Naive B cell (primary cell): ENCODE measurements at regions not wholly inside any gene's neighbourhood (a gene's known extent, or its start where the extent isn't known, plus 50 kb on each side); places are given as distances from the start of the nearest gene placed in this dataset.
"Not testable (repeated sequence)": the region's sequence is repeated elsewhere in the genome, so short reads cannot be mapped to it uniquely, and the experiment has no call there.

ENCODE experiments used
- ATAC-seq, 2 donors: fragments of 150-1000 bp; cut with Tn5 transposase; 2 replicates each; pipeline ENCODE4 v1.10.0; 2021; ENCODE audit warnings: low read depth in 2 of 2, mild to moderate bottlenecking in 2 of 2, moderate library complexity in 2 of 2
- DNase-seq: peaks from one replicate; pipeline ENCODE4 v3.0.0; 2022
- H3K27ac Mint-ChIP-seq, 6 donors: one replicate each; pipeline ENCODE4 v1.8.0; 2020 to 2022; ENCODE audit warnings: mild to moderate bottlenecking in 6 of 6, mixed read lengths in 6 of 6, moderate library complexity in 5 of 6, inconsistent platforms in 2 of 6
- H3K27me3 Mint-ChIP-seq, 3 donors: one replicate each; pipeline ENCODE4 v1.8.0; 2021 to 2022; ENCODE audit warnings: mixed read lengths in 3 of 3, mild to moderate bottlenecking in 1 of 3
- H3K36me3 Mint-ChIP-seq, 2 donors: one replicate each; pipeline ENCODE4 v1.8.0; 2020 to 2022; ENCODE audit warnings: mixed read lengths in 2 of 2, inconsistent platforms in 1 of 2, mild to moderate bottlenecking in 1 of 2
- H3K4me1 Mint-ChIP-seq, 3 donors: one replicate each; pipeline ENCODE4 v1.8.0; 2020 to 2022; ENCODE audit warnings: mixed read lengths in 3 of 3, inconsistent platforms in 1 of 3, mild to moderate bottlenecking in 1 of 3, moderate library complexity in 1 of 3
- H3K4me3 Mint-ChIP-seq, 8 donors: one replicate each; pipeline ENCODE4 v1.8.0; 2020 to 2022; ENCODE audit warnings: mild to moderate bottlenecking in 8 of 8, mixed read lengths in 8 of 8, moderate library complexity in 8 of 8, inconsistent platforms in 2 of 8
- H3K9me3 Mint-ChIP-seq, 7 donors: one replicate each; pipeline ENCODE4 v1.8.0; 2020 to 2022; ENCODE audit warnings: mixed read lengths in 7 of 7, mild to moderate bottlenecking in 5 of 7, inconsistent platforms in 2 of 7, moderate library complexity in 1 of 7

GRCh38 chrX:110951472-110952269 lies 144.3 kb upstream of the PAK3 start:
- DNase-seq, result no peak
- no peak for ATAC-seq
- Mint-ChIP-seq H3K36me3 (no peaks in the 10 kb centered on the region), H3K9me3 (peaks cover 0 to 4% (median 0%) of the 10 kb centered on the region in 7 donors), H3K27me3 (peaks cover 0 to 9% (median 0%) of the 10 kb centered on the region in 3 donors), H3K27ac (no peak overlapping the region), H3K4me1 (no peaks in the 10 kb centered on the region), H3K4me3 (no peak overlapping the region)

DNA sequence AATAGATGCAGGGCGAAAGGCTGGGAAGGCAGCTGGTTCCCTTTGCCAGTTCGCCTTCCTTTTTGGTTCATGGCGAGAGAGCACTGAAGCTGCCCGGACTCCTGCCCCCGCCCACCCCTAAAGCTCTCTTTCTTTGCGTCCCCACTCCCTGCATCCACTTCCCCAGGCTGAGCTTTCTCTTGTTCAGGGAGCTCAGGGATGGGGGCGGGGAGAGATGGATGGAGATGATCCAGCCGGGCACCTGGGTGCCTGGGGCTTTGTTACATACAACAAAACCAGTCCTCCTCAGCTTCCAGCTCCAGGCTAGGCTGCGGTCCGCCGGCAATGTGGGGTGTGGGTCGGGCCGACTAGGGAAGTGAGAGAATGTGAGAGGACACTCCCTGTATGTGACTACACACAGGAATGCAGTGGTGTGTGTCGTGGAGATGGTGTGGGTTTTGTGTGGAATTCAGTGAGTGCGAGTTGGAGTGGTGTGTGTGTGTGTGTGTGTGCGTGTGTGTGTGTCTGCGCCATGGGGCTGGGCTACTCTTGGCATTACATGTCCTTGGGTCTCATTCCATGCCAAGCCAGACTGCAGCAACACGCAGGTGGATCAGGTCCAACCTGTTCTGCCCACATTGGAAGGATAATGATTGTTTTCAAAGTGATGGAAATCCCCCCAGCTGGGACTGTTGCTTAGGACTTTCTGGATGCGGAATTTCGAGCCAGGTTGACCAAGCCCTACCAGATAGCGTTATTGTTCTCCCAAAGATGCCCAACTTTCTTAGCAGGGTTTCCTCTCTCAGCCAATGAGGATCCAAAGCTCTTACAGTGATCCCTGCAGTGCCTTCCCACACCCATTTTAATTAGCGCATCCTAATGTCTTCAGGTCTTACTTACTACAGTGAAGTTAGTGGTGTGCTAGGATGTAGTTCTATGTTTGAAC lies 149.4 kb upstream of the CHRDL1 start:
- no peak overlapping the region for H3K27ac Mint-ChIP-seq
- no peak for ATAC-seq
- H3K4me3 Mint-ChIP-seq, result no peak overlapping the region
- DNase-seq, result no peak
- H3K27me3 Mint-ChIP-seq, result peaks cover 11 to 27% (median 25%) of the 10 kb centered on the region in 3 donors
- H3K4me1 Mint-ChIP-seq, result no peaks in the 10 kb centered on the region
- no peaks in the 10 kb centered on the region for H3K36me3 Mint-ChIP-seq
- H3K9me3 Mint-ChIP-seq, result peaks cover 0 to 6% (median 3%) of the 10 kb centered on the region in 7 donors

- Mint-ChIP-seq H3K9me3 (peaks cover 0 to 6% (median 3%) of the 10 kb centered on the region in 7 donors), H3K4me1 (no peaks in the 10 kb centered on the region), H3K27me3 (peaks cover 11 to 27% (median 25%) of the 10 kb centered on the region in 3 donors), H3K36me3 (no peaks in the 10 kb centered on the region), H3K27ac (no peak overlapping the region), H3K4me3 (no peak overlapping the region)
- ATAC-seq (no peak), DNase-seq (no peak)
Measured at GRCh38 chrX:110944311-110944750, 148.7 kb upstream of the CHRDL1 start.

- Mint-ChIP-seq H3K9me3 (peaks cover 0 to 6% (median 0%) of the 10 kb centered on the region in 7 donors), H3K27ac (no peak overlapping the region), H3K27me3 (peaks cover 11 to 27% (median 25%) of the 10 kb centered on the region in 3 donors), H3K4me1 (no peaks in the 10 kb centered on the region), H3K36me3 (no peaks in the 10 kb centered on the region), H3K4me3 (no peak overlapping the region)
- ATAC-seq, result no peak
- DNase-seq, result no peak
Measured at GRCh38 chrX:110941906-110942305, 146.3 kb upstream of the CHRDL1 start.

GRCh38 chrX:110938977-110939732 lies 143.5 kb upstream of the CHRDL1 start:
- no peaks in the 10 kb centered on the region for H3K36me3 Mint-ChIP-seq
- H3K4me3 Mint-ChIP-seq, result no peak overlapping the region
- no peak overlapping the region for H3K27ac Mint-ChIP-seq
- DNase-seq, result no peak
- H3K9me3 Mint-ChIP-seq, result peaks cover 0 to 5% (median 0%) of the 10 kb centered on the region in 7 donors
- no peak for ATAC-seq
- no peaks in the 10 kb centered on the region for H3K4me1 Mint-ChIP-seq
- H3K27me3 Mint-ChIP-seq, result peaks cover 0 to 10% (median 7%) of the 10 kb centered on the region in 3 donors

GRCh38 chrX:110924871-110925270 lies 129.3 kb upstream of the CHRDL1 start:
- Mint-ChIP-seq H3K9me3 (peaks cover 0 to 15% (median 5%) of the 10 kb centered on the region in 7 donors), H3K4me3 (no peak overlapping the region), H3K27ac (no peak overlapping the region), H3K27me3 (peaks cover 0 to 13% (median 0%) of the 10 kb centered on the region in 3 donors), H3K36me3 (peaks cover 5 to 7% of the 10 kb centered on the region in 2 donors), H3K4me1 (no peaks in the 10 kb centered on the region)
- DNase-seq (no peak), ATAC-seq (no peak)

DNA sequence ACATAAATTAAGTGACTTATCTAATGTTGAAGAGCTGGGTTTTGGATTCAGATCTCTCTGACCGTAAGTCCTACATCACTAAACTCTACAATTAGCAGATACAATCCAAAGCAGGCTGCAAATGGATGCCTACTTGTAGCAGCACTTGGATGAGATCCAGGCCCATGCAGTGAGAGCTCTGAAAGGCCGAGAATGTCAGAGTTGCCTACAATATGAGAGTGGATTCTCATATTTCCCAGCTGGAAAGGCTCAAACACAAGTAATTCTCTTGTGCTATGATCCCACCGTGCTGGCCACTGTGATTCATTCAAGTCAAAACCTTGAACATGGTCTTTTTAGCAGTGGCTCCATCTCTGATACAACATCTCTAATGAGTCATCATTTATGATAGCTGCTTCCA lies 125.4 kb upstream of the CHRDL1 start:
- H3K9me3 Mint-ChIP-seq, result peaks cover 0 to 2% (median 0%) of the 10 kb centered on the region in 7 donors
- peaks cover 0 to 13% (median 0%) of the 10 kb centered on the region in 3 donors for H3K27me3 Mint-ChIP-seq
- H3K27ac Mint-ChIP-seq, result no peak overlapping the region
- no peaks in the 10 kb centered on the region for H3K4me1 Mint-ChIP-seq
- H3K36me3 Mint-ChIP-seq, result no peaks in the 10 kb centered on the region
- ATAC-seq (no peak), DNase-seq (no peak)
- no peak overlapping the region for H3K4me3 Mint-ChIP-seq

DNA sequence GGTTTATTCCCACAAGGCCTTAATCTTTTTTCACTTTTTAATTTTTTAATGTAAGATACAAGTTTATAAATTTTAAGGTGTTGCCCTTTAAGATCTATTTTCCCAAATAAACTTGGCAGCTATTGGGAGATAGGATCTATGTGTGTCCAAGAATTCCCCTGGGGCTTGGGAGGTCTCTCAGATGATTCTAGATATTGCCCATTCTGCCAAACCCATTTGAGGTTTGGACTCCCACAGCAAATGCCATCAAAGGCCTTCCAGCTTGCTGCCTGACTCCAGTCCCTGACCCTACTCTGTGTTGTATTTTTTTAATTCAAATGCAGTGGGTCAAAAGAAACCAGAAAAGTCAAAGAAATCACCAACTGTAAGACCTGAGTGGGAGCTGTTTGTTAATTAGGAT lies 120.0 kb upstream of the CHRDL1 start:
- H3K27ac Mint-ChIP-seq, result no peak overlapping the region
- H3K4me3 Mint-ChIP-seq, result no peak overlapping the region
- no peaks in the 10 kb centered on the region for H3K4me1 Mint-ChIP-seq
- H3K36me3 Mint-ChIP-seq, result no peaks in the 10 kb centered on the region
- peaks cover 0 to 4% (median 0%) of the 10 kb centered on the region in 7 donors for H3K9me3 Mint-ChIP-seq
- no peaks in the 10 kb centered on the region for H3K27me3 Mint-ChIP-seq
- DNase-seq, result no peak
- no peak for ATAC-seq

GRCh38 chrX:110915111-110915510 lies 119.5 kb upstream of the CHRDL1 start:
- Mint-ChIP-seq H3K4me3 (no peak overlapping the region), H3K27me3 (no peaks in the 10 kb centered on the region), H3K9me3 (peaks cover 0 to 4% (median 0%) of the 10 kb centered on the region in 7 donors), H3K36me3 (no peaks in the 10 kb centered on the region), H3K4me1 (no peaks in the 10 kb centered on the region), H3K27ac (no peak overlapping the region)
- ATAC-seq (no peak), DNase-seq (no peak)

DNA sequence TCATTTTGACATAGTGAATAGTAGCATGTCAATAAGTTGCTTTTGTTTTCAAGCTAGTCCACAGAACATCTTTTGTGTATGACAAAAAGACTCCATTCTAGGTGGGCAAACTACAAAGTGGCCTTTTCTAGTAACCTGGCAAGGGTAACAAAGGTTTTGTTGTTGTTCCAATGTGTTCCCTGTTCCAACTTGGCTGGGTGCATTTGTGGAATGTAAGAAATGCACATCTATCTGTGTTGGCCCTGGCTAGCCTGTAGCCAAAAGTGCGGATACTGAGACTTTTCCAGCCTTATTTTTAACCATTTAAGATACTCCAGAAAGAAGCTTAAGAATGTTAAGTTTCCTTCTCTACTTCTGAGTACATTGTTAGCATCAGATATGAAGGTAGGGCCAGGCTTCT lies 118.7 kb upstream of the CHRDL1 start:
- H3K27ac Mint-ChIP-seq, result no peak overlapping the region
- no peaks in the 10 kb centered on the region for H3K36me3 Mint-ChIP-seq
- DNase-seq (no peak), ATAC-seq (no peak)
- no peaks in the 10 kb centered on the region for H3K4me1 Mint-ChIP-seq
- peaks cover 0 to 4% (median 0%) of the 10 kb centered on the region in 7 donors for H3K9me3 Mint-ChIP-seq
- H3K27me3 Mint-ChIP-seq, result no peaks in the 10 kb centered on the region
- H3K4me3 Mint-ChIP-seq, result no peak overlapping the region

GRCh38 chrX:110904747-110905146 lies 109.1 kb upstream of the CHRDL1 start:
- H3K27me3 Mint-ChIP-seq, ATAC-seq, H3K4me1 Mint-ChIP-seq, H3K27ac Mint-ChIP-seq, DNase-seq, H3K4me3 Mint-ChIP-seq, H3K36me3 Mint-ChIP-seq: not testable (repeated sequence)
- H3K9me3 Mint-ChIP-seq, result peaks cover 0 to 15% (median 7%) of the 10 kb centered on the region in 7 donors

- ATAC-seq, result no peak
- no peak for DNase-seq
- H3K27ac Mint-ChIP-seq, result no peak overlapping the region
- peaks cover 7 to 63% (median 30%) of the 10 kb centered on the region in 7 donors for H3K9me3 Mint-ChIP-seq
- H3K27me3 Mint-ChIP-seq, result no peaks in the 10 kb centered on the region
- H3K4me1 Mint-ChIP-seq, result no peaks in the 10 kb centered on the region
- peaks cover 7 to 10% of the 10 kb centered on the region in 2 donors for H3K36me3 Mint-ChIP-seq
- H3K4me3 Mint-ChIP-seq, result no peak overlapping the region
Measured at GRCh38 chrX:110881971-110882370, 86.4 kb upstream of the CHRDL1 start.

- Mint-ChIP-seq H3K27me3 (peaks cover 0 to 4% (median 0%) of the 10 kb centered on the region in 3 donors), H3K36me3 (peaks cover 7 to 10% of the 10 kb centered on the region in 2 donors), H3K4me3 (no peak overlapping the region), H3K4me1 (no peaks in the 10 kb centered on the region), H3K9me3 (peaks cover 7 to 37% (median 20%) of the 10 kb centered on the region in 7 donors), H3K27ac (no peak overlapping the region)
- DNase-seq (no peak), ATAC-seq (no peak)
Measured at GRCh38 chrX:110877326-110877725, 81.7 kb upstream of the CHRDL1 start.
